HL-60 (cell line): ENCODE measurements at regions not wholly inside any gene's neighbourhood (a gene's known extent, or its start where the extent isn't known, plus 50 kb on each side); places are given as distances from the start of the nearest gene placed in this dataset.

ENCODE experiments used
- DNase-seq, 2 experiments: peaks; one replicate each; pipeline ENCODE4 v3.0.0-alpha.2; 2010 to 2020; ENCODE audit warnings: low read depth in 1 of 2, low spot score in 1 of 2
- H3K27ac ChIP-seq: fragments of 250-450 bp; sonication (Bioruptor Pico); replicated peaks from 2 replicates; pipeline ENCODE4 v1.5.1; 2020; ENCODE audit warnings: mild to moderate bottlenecking, moderate library complexity
- H3K27me3 ChIP-seq: fragments of 250-450 bp; sonication (Bioruptor Pico); 2 replicates; pipeline ENCODE4 v1.5.1; 2021; ENCODE audit warnings: mild to moderate bottlenecking, moderate library complexity; ENCODE audit not compliant: insufficient read depth, poor library complexity, severe bottlenecking
- H3K4me3 ChIP-seq: replicated peaks from 2 replicates; pipeline ENCODE4 v1.5.1; 2011; ENCODE audit warnings: mild to moderate bottlenecking, control low read depth, low read length; ENCODE audit not compliant: insufficient read depth
- CTCF ChIP-seq: IDR thresholded peaks from one replicate; pipeline ENCODE4 v1.5.1; 2011; ENCODE audit warnings: low read length, control low read depth, inconsistent platforms; ENCODE audit not compliant: insufficient read depth
- GABPA ChIP-seq: IDR thresholded peaks from 2 replicates; pipeline ENCODE4 v1.6.1; 2012; ENCODE audit warnings: low read depth
- POLR2AphosphoS5 ChIP-seq: IDR thresholded peaks from 2 replicates; pipeline ENCODE4 v1.6.1; 2012; ENCODE audit warnings: low read depth
- REST ChIP-seq: IDR thresholded peaks from 2 replicates; pipeline ENCODE4 v1.6.1; 2012; ENCODE audit warnings: low read depth; ENCODE audit not compliant: insufficient replicate concordance
- SPI1 ChIP-seq: IDR thresholded peaks from 2 replicates; pipeline ENCODE4 v1.6.1; 2012; ENCODE audit warnings: low read depth, mild to moderate bottlenecking, borderline replicate concordance

GRCh38 chr22:26800858-26801257, 143.5 kb downstream of the MIAT start:
- no peak overlapping the region for H3K27ac ChIP-seq
- no peak for DNase-seq
- H3K27me3 ChIP-seq, result peaks cover 5% of the 10 kb centered on the region

GRCh38 chr22:26801449-26801848, 144.1 kb downstream of the MIAT start:
- DNase-seq, result no peak
- Histone ChIP-seq H3K27me3 (peaks cover 5% of the 10 kb centered on the region), H3K4me3 (no peak overlapping the region), H3K27ac (no peak overlapping the region)
- TF ChIP-seq CTCF (no peak), POLR2AphosphoS5 (no peak), GABPA (no peak), REST (no peak)

More at GRCh38 chr22:26800858-26801257, 143.5 kb downstream of the MIAT start:
- TF ChIP-seq CTCF, result no peak
- no peak for TF ChIP-seq SPI1
- no peak for TF ChIP-seq POLR2AphosphoS5
- no peak for TF ChIP-seq GABPA
- TF ChIP-seq REST, result no peak
- H3K4me3 ChIP-seq, result no peak overlapping the region

GRCh38 chr22:26804315-26804714, 146.9 kb downstream of the MIAT start:
- no peak for TF ChIP-seq POLR2AphosphoS5
- TF ChIP-seq REST, result no peak
- no peak for TF ChIP-seq CTCF
- TF ChIP-seq GABPA, result no peak
- TF ChIP-seq SPI1, result no peak
- H3K4me3 ChIP-seq, result no peak overlapping the region
- no peak for DNase-seq
- H3K27ac ChIP-seq, result no peak overlapping the region
- peaks cover 5% of the 10 kb centered on the region for H3K27me3 ChIP-seq
